Bronchial epithelial cell (primary cell): ENCODE measurements at regions not wholly inside any gene's neighbourhood (a gene's known extent, or its start where the extent isn't known, plus 50 kb on each side); places are given as distances from the start of the nearest gene placed in this dataset.

Source experiments
- DNase-seq: peaks from one replicate; pipeline ENCODE4 v3.0.0-alpha.2; 2010; ENCODE audit warnings: low read depth
- FAIRE-seq: peaks from 2 replicates; lab custom pipeline; 2011; peaks lifted over from hg19 to GRCh38; lab: Jason Lieb, UNC
- H3K27me3 ChIP-seq: 2 replicates; pipeline ENCODE4 v1.5.1; 2011; ENCODE audit warnings: low read length; ENCODE audit not compliant: control insufficient read depth, insufficient read depth
- H3K36me3 ChIP-seq: 2 replicates; pipeline ENCODE4 v1.5.1; 2011; ENCODE audit warnings: low read length; ENCODE audit not compliant: control insufficient read depth, insufficient read depth
- H3K4me3 ChIP-seq: 2 replicates; pipeline ENCODE4 v1.5.1; 2011; ENCODE audit warnings: mild to moderate bottlenecking, low read depth, low read length, control low read depth
- CTCF ChIP-seq: IDR thresholded peaks from 2 replicates; pipeline ENCODE4 v1.5.1; 2011; ENCODE audit warnings: mild to moderate bottlenecking, moderate library complexity, low read length, control low read depth, inconsistent platforms; ENCODE audit not compliant: insufficient read depth, severe bottlenecking

GRCh38 chr3:23739536-23739935, 66.2 kb upstream of the UBE2E1 start:
- Histone ChIP-seq H3K27me3 (no peaks in the 10 kb centered on the region), H3K4me3 (no peak overlapping the region), H3K36me3 (no peaks in the 10 kb centered on the region)
- DNase-seq = peak; percentile 50
- no peak for TF ChIP-seq CTCF
- FAIRE-seq = no peak

GRCh38 chr3:23740517-23740965, 65.2 kb upstream of the UBE2E1 start:
- DNase-seq = peak; percentile 92
- TF ChIP-seq CTCF = no peak
- H3K4me3 ChIP-seq = no peak overlapping the region
- no peaks in the 10 kb centered on the region for H3K36me3 ChIP-seq
- no peak for FAIRE-seq
- H3K27me3 ChIP-seq = no peaks in the 10 kb centered on the region

- no peak for TF ChIP-seq CTCF
- FAIRE-seq (peak; percentile 7), DNase-seq (peak; percentile 99)
- Histone ChIP-seq H3K36me3 (no peaks in the 10 kb centered on the region), H3K27me3 (no peaks in the 10 kb centered on the region), H3K4me3 (no peak overlapping the region)
Observed at GRCh38 chr3:23741036-23741706, 64.6 kb upstream of the UBE2E1 start.

- DNase-seq = no peak
- H3K4me3 ChIP-seq = no peak overlapping the region
- no peak for FAIRE-seq
- peak; percentile 19 for TF ChIP-seq CTCF
- no peaks in the 10 kb centered on the region for H3K36me3 ChIP-seq
- no peaks in the 10 kb centered on the region for H3K27me3 ChIP-seq
Observed at GRCh38 chr3:23743141-23743784, 62.5 kb upstream of the UBE2E1 start.

- Histone ChIP-seq H3K4me3 (no peak overlapping the region), H3K36me3 (no peaks in the 10 kb centered on the region), H3K27me3 (no peaks in the 10 kb centered on the region)
- no peak for TF ChIP-seq CTCF
- FAIRE-seq (no peak), DNase-seq (no peak)
Observed at GRCh38 chr3:23746441-23746840, 59.3 kb upstream of the UBE2E1 start.
